Activated naive CD4-positive, alpha-beta T cell treated with anti-CD3 and anti-CD28 coated beads, Interleukin-2, amount 50 U/mL, for 24 hours (primary cell): ENCODE measurements at regions not wholly inside any gene's neighbourhood (a gene's known extent, or its start where the extent isn't known, plus 50 kb on each side); places are given as distances from the start of the nearest gene placed in this dataset.

Experiments used
- H3K27ac Mint-ChIP-seq: one replicate; pipeline ENCODE4 v1.8.0; 2021; ENCODE audit warnings: mild to moderate bottlenecking, mixed read lengths
- H3K27me3 Mint-ChIP-seq: one replicate; pipeline ENCODE4 v1.8.0; 2021; ENCODE audit warnings: mixed read lengths
- H3K36me3 Mint-ChIP-seq: one replicate; pipeline ENCODE4 v1.8.0; 2021; ENCODE audit warnings: mixed read lengths
- H3K4me1 Mint-ChIP-seq: one replicate; pipeline ENCODE4 v1.8.0; 2021; ENCODE audit warnings: mixed read lengths
- H3K4me3 Mint-ChIP-seq: one replicate; pipeline ENCODE4 v1.8.0; 2021; ENCODE audit warnings: mild to moderate bottlenecking, mixed read lengths
- H3K9me3 Mint-ChIP-seq: one replicate; pipeline ENCODE4 v1.8.0; 2021; ENCODE audit warnings: mixed read lengths

DNA sequence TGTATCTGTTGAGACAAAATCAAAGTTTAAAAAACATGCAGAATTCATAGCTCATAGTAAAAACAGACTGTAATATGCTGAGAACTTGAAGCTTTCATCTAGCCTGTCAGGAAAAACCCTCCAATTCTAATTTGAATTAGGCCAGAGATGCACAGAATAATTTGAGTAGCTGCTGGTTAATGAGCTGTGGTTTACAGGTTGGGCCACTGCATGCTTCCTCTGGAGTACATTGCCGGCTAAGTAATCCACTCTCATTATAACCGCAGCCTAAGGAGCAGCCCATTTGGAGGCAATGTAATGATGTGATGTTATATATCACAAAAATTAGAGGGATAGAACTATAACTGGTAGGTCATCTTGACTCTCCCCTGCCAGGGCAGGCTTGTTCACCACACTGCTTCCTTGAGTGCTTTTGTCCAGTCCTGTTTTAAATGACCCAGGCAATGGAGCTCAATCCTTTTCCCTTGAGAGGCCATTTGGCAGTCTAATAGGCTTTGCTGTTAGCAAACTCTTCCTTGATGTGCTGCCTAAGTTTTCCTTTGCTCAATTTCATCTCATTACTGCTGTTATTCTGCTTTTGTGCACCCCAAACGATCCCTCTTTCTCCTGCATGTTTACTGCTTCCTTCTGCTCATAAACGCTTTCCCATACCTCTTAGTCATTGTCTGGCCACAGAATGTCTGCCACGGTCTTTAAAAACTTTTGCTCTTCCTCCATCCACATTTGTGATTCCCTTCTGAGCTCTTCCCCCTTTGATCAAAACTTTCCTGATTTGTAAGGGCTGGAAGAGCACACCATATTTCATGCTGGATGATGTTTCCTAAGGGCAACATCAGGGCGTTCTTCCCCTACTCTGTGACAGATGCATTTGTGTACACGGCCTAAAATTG lies 230.9 kb downstream of the C4orf33 start:
- peaks cover 3% of the 10 kb centered on the region for H3K27me3 Mint-ChIP-seq
- H3K9me3 Mint-ChIP-seq = no peaks in the 10 kb centered on the region
- no peak overlapping the region for H3K27ac Mint-ChIP-seq
- no peaks in the 10 kb centered on the region for H3K36me3 Mint-ChIP-seq
- no peaks in the 10 kb centered on the region for H3K4me1 Mint-ChIP-seq
- H3K4me3 Mint-ChIP-seq = no peak overlapping the region

DNA sequence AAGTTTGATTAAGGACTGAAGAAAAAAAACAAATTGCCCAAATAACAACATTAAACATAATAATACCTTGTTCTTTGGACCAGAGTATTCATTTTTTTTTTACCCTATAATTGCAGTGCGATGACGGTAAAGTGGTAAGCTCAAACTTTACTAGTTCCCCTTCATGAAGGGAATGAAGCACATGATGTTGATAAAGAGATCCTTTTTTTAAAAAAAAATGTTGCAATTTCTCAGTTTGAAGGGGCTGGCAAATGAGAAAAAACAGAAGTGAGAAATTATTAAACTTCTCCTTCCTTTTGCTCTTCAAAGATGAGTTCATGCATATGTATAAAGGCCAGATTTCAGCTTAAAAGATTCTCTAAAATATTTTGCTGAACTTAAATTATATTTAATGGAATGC lies 231.7 kb downstream of the C4orf33 start:
- Mint-ChIP-seq H3K9me3 (no peaks in the 10 kb centered on the region), H3K4me3 (no peak overlapping the region), H3K27ac (no peak overlapping the region), H3K36me3 (no peaks in the 10 kb centered on the region), H3K4me1 (no peaks in the 10 kb centered on the region), H3K27me3 (peaks cover 2% of the 10 kb centered on the region)

DNA sequence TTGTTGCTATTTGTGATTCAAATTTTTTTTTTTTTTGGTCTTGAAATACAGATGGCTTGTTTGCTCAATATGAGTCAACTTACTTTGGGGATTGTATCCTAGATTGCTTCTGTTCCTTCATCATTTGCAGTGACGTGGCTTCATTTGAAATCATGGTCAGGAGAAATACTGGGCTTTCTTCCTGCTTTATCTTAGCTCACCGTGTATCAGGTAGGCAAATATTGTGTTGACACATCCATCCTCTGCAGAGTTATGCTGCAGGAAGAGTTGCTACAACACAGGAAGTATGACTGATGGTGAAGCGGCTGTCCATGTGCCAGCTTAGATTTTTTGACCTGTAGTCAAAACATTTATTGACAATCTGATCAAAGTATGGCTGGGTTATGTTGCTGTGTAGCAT lies 232.2 kb downstream of the C4orf33 start:
- Mint-ChIP-seq H3K4me3 (no peak overlapping the region), H3K36me3 (no peaks in the 10 kb centered on the region), H3K9me3 (no peaks in the 10 kb centered on the region), H3K27ac (no peak overlapping the region), H3K27me3 (peaks cover 2% of the 10 kb centered on the region), H3K4me1 (no peaks in the 10 kb centered on the region)

DNA sequence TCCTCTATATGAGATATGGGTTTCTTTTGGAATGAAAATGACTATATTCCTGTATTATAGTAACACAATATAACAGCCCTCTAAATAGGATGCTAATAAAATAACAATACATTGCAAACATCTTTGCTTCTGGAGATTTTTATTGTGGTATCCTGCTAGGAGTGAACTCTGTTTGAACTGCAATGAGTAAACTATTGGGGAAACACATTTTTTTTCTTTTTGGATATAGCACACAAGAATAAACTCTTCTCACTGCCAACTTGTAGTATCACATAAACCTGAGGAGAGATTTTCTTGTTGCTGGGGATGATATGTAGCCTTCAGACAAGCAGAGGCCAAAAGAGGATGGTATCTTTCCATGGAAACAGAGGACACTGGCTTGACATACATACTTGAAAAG lies 238.2 kb downstream of the C4orf33 start:
- no peaks in the 10 kb centered on the region for H3K36me3 Mint-ChIP-seq
- H3K27me3 Mint-ChIP-seq = peaks cover 6% of the 10 kb centered on the region
- no peak overlapping the region for H3K27ac Mint-ChIP-seq
- no peaks in the 10 kb centered on the region for H3K4me1 Mint-ChIP-seq
- H3K4me3 Mint-ChIP-seq = no peak overlapping the region
- no peaks in the 10 kb centered on the region for H3K9me3 Mint-ChIP-seq

DNA sequence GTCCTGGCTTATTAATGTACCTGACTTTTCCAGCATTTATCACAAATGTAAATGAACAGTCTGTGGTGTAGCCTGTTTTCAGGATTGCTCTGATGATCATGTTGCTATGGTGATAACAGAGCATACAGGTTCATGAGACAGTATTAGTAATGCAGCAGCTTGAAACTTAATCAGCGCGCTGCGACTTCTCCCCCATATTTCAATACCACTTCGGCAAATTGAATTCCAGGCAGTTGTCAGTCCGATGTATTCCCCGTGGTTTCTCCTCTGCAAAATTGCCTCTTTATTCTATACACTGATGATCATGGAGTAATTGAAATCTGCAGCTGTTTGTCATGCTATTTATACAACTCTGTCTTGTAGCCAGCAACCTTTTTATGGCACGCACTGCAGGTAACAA lies 239.3 kb downstream of the C4orf33 start:
- Mint-ChIP-seq H3K4me3 (no peak overlapping the region), H3K27me3 (peaks cover 6% of the 10 kb centered on the region), H3K36me3 (no peaks in the 10 kb centered on the region), H3K27ac (no peak overlapping the region), H3K9me3 (no peaks in the 10 kb centered on the region), H3K4me1 (no peaks in the 10 kb centered on the region)

DNA sequence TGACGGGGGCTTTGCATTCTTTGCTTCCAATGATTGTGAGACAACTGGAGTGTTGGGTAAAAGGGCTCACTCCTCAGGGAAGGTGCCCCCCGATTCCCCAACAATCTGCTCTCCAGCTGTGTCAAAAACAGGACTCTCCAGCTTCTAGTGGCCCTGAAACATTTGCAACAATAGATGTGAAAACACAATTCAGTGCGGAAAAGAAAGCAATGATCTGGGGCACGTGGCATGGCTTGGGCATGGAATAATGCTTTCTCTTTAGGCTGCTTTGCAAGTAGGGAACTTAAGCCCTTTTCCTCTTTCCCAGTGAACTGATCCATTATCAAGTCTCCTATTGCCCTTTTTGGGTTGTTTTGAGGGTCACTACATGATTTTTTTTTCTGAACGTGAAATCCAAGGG lies 239.9 kb downstream of the C4orf33 start:
- Mint-ChIP-seq H3K27ac (no peak overlapping the region), H3K4me1 (no peaks in the 10 kb centered on the region), H3K9me3 (no peaks in the 10 kb centered on the region), H3K4me3 (no peak overlapping the region), H3K27me3 (peaks cover 6% of the 10 kb centered on the region), H3K36me3 (no peaks in the 10 kb centered on the region)

DNA sequence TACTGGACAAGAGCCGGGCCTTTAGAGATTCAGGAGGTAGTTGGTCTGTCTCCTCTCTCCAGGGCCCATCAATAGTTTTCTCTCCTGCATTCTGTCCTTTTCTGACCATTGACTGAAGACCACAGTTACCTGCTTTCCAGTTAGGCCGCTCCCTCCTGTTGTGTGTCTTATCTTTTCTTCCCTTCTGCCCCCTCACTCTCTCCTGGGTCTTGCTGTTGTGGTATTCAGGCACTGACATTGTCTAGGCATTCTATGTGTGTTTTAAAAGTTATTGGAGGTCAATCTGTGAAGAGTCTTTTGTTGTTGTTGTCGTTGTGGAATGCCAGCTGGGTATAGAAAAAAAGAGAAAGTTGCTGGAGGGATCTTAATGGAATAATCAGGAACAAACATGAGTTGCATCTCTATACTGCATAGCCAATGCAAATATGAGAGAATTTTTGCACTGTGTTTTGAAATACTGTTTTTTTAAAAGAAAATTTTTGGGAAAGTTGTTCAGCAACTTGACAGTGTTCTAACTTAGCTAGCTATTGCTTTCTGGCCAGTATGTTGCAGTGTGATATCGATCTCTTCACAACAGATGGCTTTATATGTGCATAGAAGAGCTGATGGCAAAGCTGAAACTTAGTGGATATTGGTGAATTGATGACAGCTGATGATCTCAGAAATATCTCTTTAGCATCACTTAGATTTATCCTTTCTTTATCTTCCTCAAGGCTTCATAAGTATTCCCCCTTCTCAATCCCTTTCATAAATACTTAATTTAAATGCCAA lies 240.7 kb downstream of the C4orf33 start:
- Mint-ChIP-seq H3K4me1 (no peaks in the 10 kb centered on the region), H3K27ac (no peak overlapping the region), H3K27me3 (peaks cover 8% of the 10 kb centered on the region), H3K36me3 (no peaks in the 10 kb centered on the region), H3K4me3 (no peak overlapping the region), H3K9me3 (no peaks in the 10 kb centered on the region)

DNA sequence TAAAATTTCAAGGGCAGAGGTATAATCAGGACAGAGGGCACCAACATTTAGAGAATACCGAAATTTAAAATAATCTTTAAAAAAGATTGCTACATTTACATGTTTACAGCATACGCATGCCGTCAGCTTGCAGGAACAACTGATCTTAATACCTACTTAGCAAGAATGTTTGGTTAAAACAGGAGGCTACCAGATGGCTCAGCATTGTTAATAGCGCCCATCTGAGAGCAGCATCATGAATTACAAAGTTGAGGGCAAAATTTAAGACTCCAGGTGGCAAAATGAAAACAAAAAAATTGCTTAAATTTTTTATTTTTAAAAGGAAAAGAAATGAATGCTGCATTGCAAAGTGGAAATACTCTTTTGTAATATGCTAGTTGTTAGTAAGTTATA lies 241.3 kb downstream of the C4orf33 start:
- peaks cover 8% of the 10 kb centered on the region for H3K27me3 Mint-ChIP-seq
- H3K4me3 Mint-ChIP-seq = no peak overlapping the region
- no peak overlapping the region for H3K27ac Mint-ChIP-seq
- H3K36me3 Mint-ChIP-seq = no peaks in the 10 kb centered on the region
- H3K9me3 Mint-ChIP-seq = no peaks in the 10 kb centered on the region
- no peaks in the 10 kb centered on the region for H3K4me1 Mint-ChIP-seq

DNA sequence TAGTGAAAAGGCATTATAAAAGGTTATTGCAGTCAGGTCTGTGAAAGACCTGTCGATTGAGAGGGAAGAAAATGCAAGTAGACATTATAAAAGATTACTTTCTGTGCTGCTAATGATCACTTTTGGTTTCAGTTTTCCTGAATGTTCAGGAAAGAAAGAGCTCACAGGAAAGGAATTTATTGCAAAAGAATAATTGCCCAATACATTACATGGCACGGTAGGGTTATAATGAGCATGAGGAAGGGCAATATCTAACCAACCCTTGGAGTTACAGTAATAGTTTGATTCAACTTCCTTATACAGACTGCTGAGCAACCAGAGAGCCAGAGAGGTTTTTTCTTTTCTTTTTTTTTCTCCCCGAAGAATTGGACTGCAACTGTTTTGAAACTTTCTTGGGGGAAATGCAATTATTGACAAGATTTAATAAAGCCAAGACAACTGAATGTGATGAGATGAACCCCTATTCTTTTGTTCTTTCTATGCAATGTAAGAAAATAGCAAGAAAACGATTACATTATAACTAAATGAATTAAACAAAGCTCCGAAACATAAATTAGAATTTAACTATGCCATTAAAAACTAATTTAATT lies 247.0 kb downstream of the C4orf33 start:
- no peak overlapping the region for H3K4me3 Mint-ChIP-seq
- H3K4me1 Mint-ChIP-seq = no peaks in the 10 kb centered on the region
- no peak overlapping the region for H3K27ac Mint-ChIP-seq
- peaks cover 17% of the 10 kb centered on the region for H3K27me3 Mint-ChIP-seq
- H3K9me3 Mint-ChIP-seq = no peaks in the 10 kb centered on the region
- H3K36me3 Mint-ChIP-seq = no peaks in the 10 kb centered on the region

DNA sequence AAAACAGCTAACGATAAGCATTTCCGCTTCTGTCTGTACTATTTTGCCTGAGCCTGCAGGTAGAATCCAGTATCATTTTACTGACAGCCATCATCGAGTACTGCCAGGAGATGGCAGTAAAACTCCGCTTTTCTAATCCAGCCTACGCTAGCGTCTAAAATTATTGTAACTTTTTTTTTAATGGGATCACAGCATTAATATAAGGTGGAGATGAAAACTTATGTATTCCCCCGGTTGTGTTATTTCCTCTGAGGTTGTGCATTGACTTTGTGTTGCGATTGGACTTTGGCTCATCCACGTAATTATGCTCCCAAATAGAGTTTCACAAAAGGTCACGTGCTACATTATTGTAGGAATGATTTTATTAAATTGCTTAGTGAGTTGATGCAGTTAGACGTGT lies 248.1 kb downstream of the C4orf33 start:
- no peaks in the 10 kb centered on the region for H3K4me1 Mint-ChIP-seq
- no peaks in the 10 kb centered on the region for H3K36me3 Mint-ChIP-seq
- no peak overlapping the region for H3K4me3 Mint-ChIP-seq
- no peak overlapping the region for H3K27ac Mint-ChIP-seq
- H3K9me3 Mint-ChIP-seq = no peaks in the 10 kb centered on the region
- peaks cover 12% of the 10 kb centered on the region for H3K27me3 Mint-ChIP-seq

DNA sequence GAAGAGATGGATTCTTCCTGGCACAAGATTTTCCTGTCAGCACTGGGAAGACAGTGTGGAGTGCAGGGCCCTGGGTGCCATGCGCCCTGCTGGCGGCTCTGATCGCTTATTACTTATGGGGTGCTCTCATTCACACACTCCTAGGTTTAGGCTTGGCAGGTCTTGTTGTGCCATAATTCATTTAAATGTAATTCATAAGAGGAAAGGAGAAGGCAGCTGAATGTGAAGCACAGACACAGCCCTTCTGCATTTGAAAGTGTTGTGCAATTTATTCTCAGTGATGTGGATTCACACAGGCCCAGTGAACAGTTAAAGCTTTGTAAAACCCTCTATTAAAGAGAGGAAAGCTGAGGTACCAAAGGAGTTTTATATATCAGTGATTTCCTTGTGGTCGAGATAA lies 249.7 kb downstream of the C4orf33 start:
- H3K27ac Mint-ChIP-seq = no peak overlapping the region
- no peaks in the 10 kb centered on the region for H3K9me3 Mint-ChIP-seq
- H3K4me1 Mint-ChIP-seq = no peaks in the 10 kb centered on the region
- no peak overlapping the region for H3K4me3 Mint-ChIP-seq
- H3K27me3 Mint-ChIP-seq = peaks cover 12% of the 10 kb centered on the region
- no peaks in the 10 kb centered on the region for H3K36me3 Mint-ChIP-seq

DNA sequence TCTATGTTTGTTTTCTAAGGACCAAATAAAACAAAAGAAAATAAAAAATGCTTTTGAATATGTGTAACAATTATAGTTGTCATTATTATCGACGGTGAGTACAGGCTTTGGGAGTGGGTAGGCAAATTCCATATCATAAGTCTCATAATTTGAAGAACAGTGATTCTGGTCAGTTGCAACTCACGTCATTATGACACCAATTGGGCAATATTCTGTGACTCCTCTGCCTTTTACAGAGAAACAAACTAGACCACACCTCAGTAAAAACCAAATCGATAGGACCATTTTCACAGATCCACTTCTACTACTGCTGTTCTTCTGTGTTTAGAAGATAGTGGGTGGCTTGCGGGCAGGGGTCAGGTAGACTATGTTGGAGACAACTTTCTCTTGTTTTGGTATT lies 250.1 kb downstream of the C4orf33 start:
- peaks cover 10% of the 10 kb centered on the region for H3K27me3 Mint-ChIP-seq
- H3K27ac Mint-ChIP-seq = no peak overlapping the region
- H3K9me3 Mint-ChIP-seq = no peaks in the 10 kb centered on the region
- H3K4me3 Mint-ChIP-seq = no peak overlapping the region
- H3K4me1 Mint-ChIP-seq = no peaks in the 10 kb centered on the region
- no peaks in the 10 kb centered on the region for H3K36me3 Mint-ChIP-seq

DNA sequence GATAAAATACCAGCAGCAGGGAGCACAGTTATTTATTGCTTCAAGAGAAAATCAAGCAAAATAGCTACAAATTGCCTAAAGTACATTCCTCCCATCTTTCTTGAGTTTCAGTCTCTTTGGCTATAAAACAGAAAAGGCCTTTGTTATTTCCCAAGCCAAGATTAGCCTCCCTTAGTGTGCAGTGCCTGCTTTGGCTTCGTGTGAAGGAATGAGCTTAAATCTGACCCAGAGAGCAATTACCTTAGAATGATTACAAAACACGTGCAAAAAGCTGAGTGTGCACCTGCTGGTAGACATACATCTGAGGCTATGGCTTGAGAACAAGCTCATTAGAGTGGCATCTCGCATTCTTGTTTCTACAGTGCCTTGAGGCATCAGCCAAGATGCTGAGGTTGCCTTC lies 250.8 kb downstream of the C4orf33 start:
- Mint-ChIP-seq H3K27me3 (peaks cover 13% of the 10 kb centered on the region), H3K4me3 (no peak overlapping the region), H3K4me1 (no peaks in the 10 kb centered on the region), H3K9me3 (no peaks in the 10 kb centered on the region), H3K27ac (no peak overlapping the region), H3K36me3 (no peaks in the 10 kb centered on the region)

DNA sequence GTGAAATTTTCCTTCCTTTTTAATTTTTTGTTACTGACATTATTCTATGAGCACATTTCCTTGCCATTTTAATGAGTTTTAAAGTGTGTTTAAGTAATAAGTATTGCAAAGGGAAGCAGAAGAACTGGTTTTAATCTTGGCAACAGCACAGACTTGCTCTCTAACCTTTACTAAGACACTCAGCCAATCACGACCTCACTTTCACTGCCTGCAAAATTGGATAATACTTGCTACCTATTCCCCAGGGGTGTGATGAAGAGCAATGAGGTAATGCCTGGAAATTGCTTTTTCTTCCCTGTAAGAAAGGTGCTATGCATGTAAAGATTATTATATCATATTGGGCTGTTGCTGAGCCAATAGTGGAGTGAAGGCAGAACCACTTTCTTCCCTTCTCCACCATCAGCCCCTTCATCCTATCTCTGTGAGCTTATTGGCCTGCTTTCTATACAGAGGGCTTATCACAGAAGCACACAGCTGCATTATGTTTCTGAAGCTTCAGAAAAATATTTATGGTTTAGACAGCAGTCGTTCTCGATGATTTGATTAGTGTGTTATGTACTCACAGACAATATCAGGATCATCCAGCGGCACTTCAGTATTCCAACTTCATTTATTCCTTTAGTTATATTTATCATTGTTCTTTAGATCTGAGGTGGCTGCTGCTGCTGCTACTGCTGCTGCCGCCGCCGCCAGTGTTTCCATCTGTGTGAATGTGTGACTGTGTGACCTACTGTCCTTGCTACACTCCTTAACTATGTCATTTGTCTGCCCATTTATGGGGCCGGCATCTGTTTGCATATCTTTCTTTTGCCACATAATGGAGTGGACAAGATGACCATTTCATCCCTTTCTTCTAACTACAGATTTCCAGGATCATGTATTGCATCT lies 255.1 kb downstream of the C4orf33 start:
- Mint-ChIP-seq H3K4me1 (no peaks in the 10 kb centered on the region), H3K36me3 (no peaks in the 10 kb centered on the region), H3K27ac (no peak overlapping the region), H3K9me3 (no peaks in the 10 kb centered on the region), H3K27me3 (peaks cover 12% of the 10 kb centered on the region), H3K4me3 (no peak overlapping the region)

DNA sequence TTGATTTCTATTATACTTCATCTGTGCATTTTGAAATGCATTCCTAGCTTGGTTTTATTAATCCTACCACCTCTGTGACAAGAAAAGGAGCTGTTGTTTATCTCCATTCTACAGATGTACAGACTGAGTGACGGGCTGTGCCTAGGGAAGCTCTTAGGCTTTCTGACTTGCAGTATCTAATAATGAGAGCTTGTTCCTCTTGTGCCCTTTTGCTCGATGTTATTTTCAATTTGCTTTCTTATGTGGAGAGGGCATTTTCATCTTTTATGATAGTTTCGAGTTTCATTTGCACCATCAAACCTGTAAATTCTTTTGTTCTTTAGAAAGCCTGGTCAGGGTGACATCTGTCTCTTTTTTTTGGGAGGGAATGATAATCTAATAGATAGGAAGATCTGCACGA lies 256.5 kb downstream of the C4orf33 start:
- H3K9me3 Mint-ChIP-seq = no peaks in the 10 kb centered on the region
- H3K36me3 Mint-ChIP-seq = no peaks in the 10 kb centered on the region
- H3K4me1 Mint-ChIP-seq = no peaks in the 10 kb centered on the region
- no peak overlapping the region for H3K4me3 Mint-ChIP-seq
- H3K27ac Mint-ChIP-seq = no peak overlapping the region
- H3K27me3 Mint-ChIP-seq = peaks cover 11% of the 10 kb centered on the region
